ENCODE measurements at regions not wholly inside any gene's neighbourhood (a gene's known extent, or its start where the extent isn't known, plus 50 kb on each side); places are given as distances from the start of the nearest gene placed in this dataset.
A peak's percentile ranks its signal among the peaks of the same experiment; 100 is the strongest.
"Not testable (repeated sequence)": the region's sequence is repeated elsewhere in the genome, so short reads cannot be mapped to it uniquely, and the experiment has no call there.

DNA sequence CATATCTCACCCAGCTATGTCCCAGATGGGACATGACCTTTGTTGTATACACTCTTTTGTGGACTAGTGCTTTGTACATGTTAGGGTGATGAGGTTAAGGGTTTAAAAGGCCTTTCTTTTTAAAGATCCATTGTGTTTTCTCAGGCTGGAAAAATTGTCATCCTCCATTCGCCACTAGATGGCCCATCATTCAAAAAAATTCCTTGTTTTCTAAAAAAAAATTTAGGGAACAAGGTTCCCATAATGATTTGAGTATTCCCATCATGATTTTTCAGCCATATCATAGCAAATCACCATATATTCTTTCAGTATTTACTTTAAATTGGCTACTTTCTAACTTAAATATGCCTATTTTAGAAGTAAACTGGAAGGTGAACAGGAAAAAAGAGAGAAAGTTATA is 91.9 kb upstream of the TMEM164 start:
- H3K9me3 Mint-ChIP-seq: no peaks in the 10 kb centered on the region
- TF ChIP-seq, protein P1, sequence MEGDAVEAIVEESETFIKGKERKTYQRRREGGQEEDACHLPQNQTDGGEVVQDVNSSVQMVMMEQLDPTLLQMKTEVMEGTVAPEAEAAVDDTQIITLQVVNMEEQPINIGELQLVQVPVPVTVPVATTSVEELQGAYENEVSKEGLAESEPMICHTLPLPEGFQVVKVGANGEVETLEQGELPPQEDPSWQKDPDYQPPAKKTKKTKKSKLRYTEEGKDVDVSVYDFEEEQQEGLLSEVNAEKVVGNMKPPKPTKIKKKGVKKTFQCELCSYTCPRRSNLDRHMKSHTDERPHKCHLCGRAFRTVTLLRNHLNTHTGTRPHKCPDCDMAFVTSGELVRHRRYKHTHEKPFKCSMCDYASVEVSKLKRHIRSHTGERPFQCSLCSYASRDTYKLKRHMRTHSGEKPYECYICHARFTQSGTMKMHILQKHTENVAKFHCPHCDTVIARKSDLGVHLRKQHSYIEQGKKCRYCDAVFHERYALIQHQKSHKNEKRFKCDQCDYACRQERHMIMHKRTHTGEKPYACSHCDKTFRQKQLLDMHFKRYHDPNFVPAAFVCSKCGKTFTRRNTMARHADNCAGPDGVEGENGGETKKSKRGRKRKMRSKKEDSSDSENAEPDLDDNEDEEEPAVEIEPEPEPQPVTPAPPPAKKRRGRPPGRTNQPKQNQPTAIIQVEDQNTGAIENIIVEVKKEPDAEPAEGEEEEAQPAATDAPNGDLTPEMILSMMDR (IDR thresholded peaks at IDR 0.05; ENCODE audit: unreplicated experiment in 3 of 3): peak; percentile 60 to 76 (median 66)
- H3K4me1 Mint-ChIP-seq: peaks cover 10% of the 10 kb centered on the region
- H3K27me3 Mint-ChIP-seq (ENCODE audit: low read depth): no peaks in the 10 kb centered on the region
- no peak overlapping the region for H3K27ac Mint-ChIP-seq
- H3K36me3 Mint-ChIP-seq (ENCODE audit: low read depth): no peaks in the 10 kb centered on the region
- no peak overlapping the region for H3K4me3 Mint-ChIP-seq

GRCh38 chrX:109912993-109913392 is 89.9 kb upstream of the TMEM164 start:
- not testable (repeated sequence) for H3K36me3 Mint-ChIP-seq (ENCODE audit: low read depth); H3K9me3 Mint-ChIP-seq; H3K27ac Mint-ChIP-seq

GRCh38 chrX:109914114-109914849 is 88.6 kb upstream of the TMEM164 start:
- Mint-ChIP-seq H3K4me3 (no peak overlapping the region), H3K9me3 (no peaks in the 10 kb centered on the region), H3K36me3 (ENCODE audit: low read depth) (no peaks in the 10 kb centered on the region), H3K27ac (peak overlapping the region in 1 of 3 experiments; percentile 13), H3K4me1 (peaks cover 10% of the 10 kb centered on the region), H3K27me3 (ENCODE audit: low read depth) (no peaks in the 10 kb centered on the region)
- TF ChIP-seq, protein P1 (IDR thresholded peaks at IDR 0.05; ENCODE audit: unreplicated experiment in 3 of 3): no peak

More at GRCh38 chrX:109912993-109913392, 89.9 kb upstream of the TMEM164 start:
- H3K27me3 Mint-ChIP-seq (ENCODE audit: low read depth); H3K4me3 Mint-ChIP-seq: not testable (repeated sequence)
- peaks cover 10% of the 10 kb centered on the region for H3K4me1 Mint-ChIP-seq

DNA sequence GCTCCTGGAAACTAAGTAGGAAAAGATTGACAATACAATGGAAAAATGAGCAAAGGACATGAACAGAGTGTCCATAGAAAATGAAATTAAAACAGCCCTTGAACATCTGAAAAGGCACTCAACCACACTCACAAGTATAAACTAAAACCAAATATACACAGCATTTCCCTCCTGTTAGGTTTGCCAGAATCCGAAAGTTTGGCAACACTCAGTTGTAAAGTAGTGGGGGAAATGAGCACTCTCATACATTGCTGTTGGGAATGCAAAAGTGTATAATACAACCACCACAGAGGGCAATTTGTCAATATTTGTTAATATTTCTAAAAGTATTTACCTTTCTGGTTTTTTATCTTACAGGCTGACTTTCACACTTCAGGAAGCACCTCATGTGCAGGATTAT is 84.2 kb upstream of the TMEM164 start:
- H3K9me3 Mint-ChIP-seq: no peaks in the 10 kb centered on the region
- H3K27me3 Mint-ChIP-seq (ENCODE audit: low read depth): no peaks in the 10 kb centered on the region
- H3K36me3 Mint-ChIP-seq (ENCODE audit: low read depth): no peaks in the 10 kb centered on the region

GRCh38 chrX:109920325-109920724 is 82.6 kb upstream of the TMEM164 start:
- TF ChIP-seq, protein P1 (IDR thresholded peaks at IDR 0.05; ENCODE audit: unreplicated experiment in 3 of 3): no peak
- no peaks in the 10 kb centered on the region for H3K27me3 Mint-ChIP-seq (ENCODE audit: low read depth)
- H3K9me3 Mint-ChIP-seq: no peaks in the 10 kb centered on the region
- H3K27ac Mint-ChIP-seq: peak overlapping the region in 1 of 3 experiments; percentile 56
- no peaks in the 10 kb centered on the region for H3K36me3 Mint-ChIP-seq (ENCODE audit: low read depth)
- H3K4me1 Mint-ChIP-seq: no peaks in the 10 kb centered on the region
- H3K4me3 Mint-ChIP-seq: no peak overlapping the region

More for the DNA sequence above, 84.2 kb upstream of the TMEM164 start:
- Mint-ChIP-seq H3K4me1 (peaks cover 10% of the 10 kb centered on the region), H3K27ac (no peak overlapping the region), H3K4me3 (no peak overlapping the region)
- TF ChIP-seq, protein P1 (IDR thresholded peaks at IDR 0.05; ENCODE audit: unreplicated experiment in 3 of 3): no peak

- Mint-ChIP-seq H3K27me3 (ENCODE audit: low read depth) (no peaks in the 10 kb centered on the region), H3K4me1 (no peaks in the 10 kb centered on the region), H3K27ac (no peak overlapping the region), H3K9me3 (no peaks in the 10 kb centered on the region), H3K36me3 (ENCODE audit: low read depth) (no peaks in the 10 kb centered on the region), H3K4me3 (no peak overlapping the region)
- TF ChIP-seq, protein P1 (IDR thresholded peaks at IDR 0.05; ENCODE audit: unreplicated experiment in 3 of 3): no peak
Measured at GRCh38 chrX:109920868-109921267, 82.0 kb upstream of the TMEM164 start.

Measured in nephron (organoid).